Renal pelvis (tissue), 1 donor: ENCODE measurements at regions not wholly inside any gene's neighbourhood (a gene's known extent, or its start where the extent isn't known, plus 50 kb on each side); places are given as distances from the start of the nearest gene placed in this dataset.

Source experiments
- DNase-seq: peaks from one replicate; pipeline ENCODE4 v3.0.0-alpha.2; 2013

- DNase-seq = peak; percentile 4
Measured at GRCh38 chr4:31283679-31284078, 563.5 kb downstream of the PCDH7 start.

- DNase-seq = no peak
Measured at GRCh38 chr4:31290836-31291235, 570.7 kb downstream of the PCDH7 start.

- no peak for DNase-seq
Measured at GRCh38 chr4:31291238-31291637, 571.1 kb downstream of the PCDH7 start.

- no peak for DNase-seq
Measured at GRCh38 chr4:31294655-31295480, 574.7 kb downstream of the PCDH7 start.

- no peak for DNase-seq
Measured at GRCh38 chr4:31298737-31299136, 578.6 kb downstream of the PCDH7 start.

GRCh38 chr4:31307029-31307428 lies 586.9 kb downstream of the PCDH7 start:
- DNase-seq = no peak

- DNase-seq = no peak
Measured at GRCh38 chr4:31324814-31325213, 604.6 kb downstream of the PCDH7 start.

- no peak for DNase-seq
Measured at GRCh38 chr4:31325300-31325699, 605.1 kb downstream of the PCDH7 start.

GRCh38 chr4:31327031-31327430 lies 606.9 kb downstream of the PCDH7 start:
- no peak for DNase-seq

- DNase-seq = no peak
Measured at GRCh38 chr4:31328932-31329331, 608.8 kb downstream of the PCDH7 start.

GRCh38 chr4:31334086-31334910 lies 614.1 kb downstream of the PCDH7 start:
- DNase-seq = no peak

- DNase-seq = no peak
Measured at GRCh38 chr4:31338000-31338399, 617.8 kb downstream of the PCDH7 start.

GRCh38 chr4:31341601-31342359 lies 621.6 kb downstream of the PCDH7 start:
- DNase-seq = no peak

GRCh38 chr4:31343061-31343460 lies 622.9 kb downstream of the PCDH7 start:
- DNase-seq = no peak

- DNase-seq = no peak
Measured at GRCh38 chr4:31349907-31350306, 629.7 kb downstream of the PCDH7 start.

GRCh38 chr4:31351695-31352094 lies 631.5 kb downstream of the PCDH7 start:
- DNase-seq = no peak

- DNase-seq = no peak
Measured at GRCh38 chr4:31356839-31357238, 636.7 kb downstream of the PCDH7 start.

- DNase-seq = no peak
Measured at GRCh38 chr4:31360786-31361185, 640.6 kb downstream of the PCDH7 start.

- DNase-seq = no peak
Measured at GRCh38 chr4:31362756-31363155, 642.6 kb downstream of the PCDH7 start.

GRCh38 chr4:31365006-31365690 lies 645.0 kb downstream of the PCDH7 start:
- no peak for DNase-seq

- no peak for DNase-seq
Measured at GRCh38 chr4:31366041-31366440, 645.9 kb downstream of the PCDH7 start.
